ENCODE measurements at regions not wholly inside any gene's neighbourhood (a gene's known extent, or its start where the extent isn't known, plus 50 kb on each side); places are given as distances from the start of the nearest gene placed in this dataset.

GRCh38 chr7:54622696-54623309 is 80.6 kb downstream of the VSTM2A start:
- Histone ChIP-seq H3K27ac (replicated peaks) (no peak overlapping the region), H3K27me3 (ENCODE audit: insufficient read depth, poor library complexity, severe bottlenecking) (no peaks in the 10 kb centered on the region), H3K4me3 (replicated peaks; ENCODE audit: insufficient read depth, low read length) (no peak overlapping the region)
- DNase-seq (ENCODE audit: low read depth in 1 of 2, low spot score in 1 of 2), result no peak
- TF ChIP-seq POLR2AphosphoS5 (IDR thresholded peaks at IDR 0.05; ENCODE audit: low read depth) (no peak), GABPA (IDR thresholded peaks at IDR 0.05; ENCODE audit: low read depth) (no peak), SPI1 (IDR thresholded peaks at IDR 0.05; ENCODE audit: borderline replicate concordance, low read depth) (no peak), REST (IDR thresholded peaks at IDR 0.05; ENCODE audit: insufficient replicate concordance, low read depth) (no peak)

Data from HL-60 (cell line).